ENCODE measurements at regions not wholly inside any gene's neighbourhood (a gene's known extent, or its start where the extent isn't known, plus 50 kb on each side); places are given as distances from the start of the nearest gene placed in this dataset.

DNA sequence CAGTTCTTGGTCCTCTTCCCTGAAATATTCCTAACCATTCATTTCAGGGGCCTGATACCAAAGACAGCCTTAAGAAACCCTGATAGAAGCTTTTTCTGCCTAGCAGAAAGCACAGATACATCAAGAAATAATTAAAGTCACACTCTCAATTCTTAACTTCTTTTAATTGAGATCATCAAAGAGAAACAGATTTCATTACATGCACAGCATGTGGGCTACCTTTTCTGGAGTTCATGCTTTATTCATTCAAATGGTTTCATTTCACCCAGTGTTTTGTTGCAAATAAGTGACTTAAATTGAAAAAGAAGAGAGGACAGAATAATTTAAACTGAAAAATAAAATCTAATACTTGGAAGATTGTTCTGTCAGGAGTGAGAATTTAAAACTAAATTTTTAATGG lies 192.6 kb upstream of the GGTLC1 start:
- no peak for DNase-seq
- H3K36me3 ChIP-seq: no peaks in the 10 kb centered on the region
- H3K27ac ChIP-seq: no peak overlapping the region
- H3K9me3 ChIP-seq: no peaks in the 10 kb centered on the region
- TF ChIP-seq, protein P1, sequence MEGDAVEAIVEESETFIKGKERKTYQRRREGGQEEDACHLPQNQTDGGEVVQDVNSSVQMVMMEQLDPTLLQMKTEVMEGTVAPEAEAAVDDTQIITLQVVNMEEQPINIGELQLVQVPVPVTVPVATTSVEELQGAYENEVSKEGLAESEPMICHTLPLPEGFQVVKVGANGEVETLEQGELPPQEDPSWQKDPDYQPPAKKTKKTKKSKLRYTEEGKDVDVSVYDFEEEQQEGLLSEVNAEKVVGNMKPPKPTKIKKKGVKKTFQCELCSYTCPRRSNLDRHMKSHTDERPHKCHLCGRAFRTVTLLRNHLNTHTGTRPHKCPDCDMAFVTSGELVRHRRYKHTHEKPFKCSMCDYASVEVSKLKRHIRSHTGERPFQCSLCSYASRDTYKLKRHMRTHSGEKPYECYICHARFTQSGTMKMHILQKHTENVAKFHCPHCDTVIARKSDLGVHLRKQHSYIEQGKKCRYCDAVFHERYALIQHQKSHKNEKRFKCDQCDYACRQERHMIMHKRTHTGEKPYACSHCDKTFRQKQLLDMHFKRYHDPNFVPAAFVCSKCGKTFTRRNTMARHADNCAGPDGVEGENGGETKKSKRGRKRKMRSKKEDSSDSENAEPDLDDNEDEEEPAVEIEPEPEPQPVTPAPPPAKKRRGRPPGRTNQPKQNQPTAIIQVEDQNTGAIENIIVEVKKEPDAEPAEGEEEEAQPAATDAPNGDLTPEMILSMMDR (IDR thresholded peaks at IDR 0.05): no peak
- TF ChIP-seq POLR2A (IDR thresholded peaks at IDR 0.05): no peak
- H3K4me1 ChIP-seq: no peaks in the 10 kb centered on the region
- H3K4me3 ChIP-seq: no peak overlapping the region
- H3K27me3 ChIP-seq: no peaks in the 10 kb centered on the region

GRCh38 chr20:24169256-24169655 lies 180.7 kb upstream of the GGTLC1 start:
- no peak overlapping the region for H3K4me3 ChIP-seq
- H3K27ac ChIP-seq: no peak overlapping the region
- H3K4me1 ChIP-seq: no peaks in the 10 kb centered on the region
- H3K27me3 ChIP-seq: no peaks in the 10 kb centered on the region
- TF ChIP-seq, protein P1 (IDR thresholded peaks at IDR 0.05): no peak
- TF ChIP-seq POLR2A (IDR thresholded peaks at IDR 0.05): no peak
- H3K9me3 ChIP-seq: no peaks in the 10 kb centered on the region
- H3K36me3 ChIP-seq: no peaks in the 10 kb centered on the region
- DNase-seq: no peak

GRCh38 chr20:24166412-24166811 lies 177.8 kb upstream of the GGTLC1 start:
- TF ChIP-seq POLR2A (IDR thresholded peaks at IDR 0.05): no peak
- no peaks in the 10 kb centered on the region for H3K36me3 ChIP-seq
- H3K4me1 ChIP-seq: no peaks in the 10 kb centered on the region
- DNase-seq: no peak
- no peaks in the 10 kb centered on the region for H3K27me3 ChIP-seq
- H3K4me3 ChIP-seq: no peak overlapping the region
- no peak overlapping the region for H3K27ac ChIP-seq
- no peaks in the 10 kb centered on the region for H3K9me3 ChIP-seq

DNA sequence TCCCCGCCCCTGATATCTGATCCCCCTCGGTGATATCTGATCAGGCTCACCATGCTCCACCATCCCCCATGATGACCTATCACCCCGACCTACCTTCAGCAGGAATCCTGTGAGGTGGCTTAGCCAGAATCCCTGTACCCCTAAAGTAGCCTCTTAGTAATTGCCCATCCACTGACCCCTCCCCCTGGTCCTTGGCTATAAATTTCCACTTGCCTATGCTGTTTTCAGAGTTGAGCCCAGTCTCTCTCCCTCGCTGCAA lies 177.5 kb upstream of the GGTLC1 start:
- DNase-seq: no peak
- Histone ChIP-seq H3K4me3 (no peak overlapping the region), H3K27ac (no peak overlapping the region), H3K4me1 (no peaks in the 10 kb centered on the region), H3K36me3 (no peaks in the 10 kb centered on the region), H3K27me3 (no peaks in the 10 kb centered on the region), H3K9me3 (no peaks in the 10 kb centered on the region)
- TF ChIP-seq, protein P1 (IDR thresholded peaks at IDR 0.05): no peak
- TF ChIP-seq POLR2A (IDR thresholded peaks at IDR 0.05): no peak

DNA sequence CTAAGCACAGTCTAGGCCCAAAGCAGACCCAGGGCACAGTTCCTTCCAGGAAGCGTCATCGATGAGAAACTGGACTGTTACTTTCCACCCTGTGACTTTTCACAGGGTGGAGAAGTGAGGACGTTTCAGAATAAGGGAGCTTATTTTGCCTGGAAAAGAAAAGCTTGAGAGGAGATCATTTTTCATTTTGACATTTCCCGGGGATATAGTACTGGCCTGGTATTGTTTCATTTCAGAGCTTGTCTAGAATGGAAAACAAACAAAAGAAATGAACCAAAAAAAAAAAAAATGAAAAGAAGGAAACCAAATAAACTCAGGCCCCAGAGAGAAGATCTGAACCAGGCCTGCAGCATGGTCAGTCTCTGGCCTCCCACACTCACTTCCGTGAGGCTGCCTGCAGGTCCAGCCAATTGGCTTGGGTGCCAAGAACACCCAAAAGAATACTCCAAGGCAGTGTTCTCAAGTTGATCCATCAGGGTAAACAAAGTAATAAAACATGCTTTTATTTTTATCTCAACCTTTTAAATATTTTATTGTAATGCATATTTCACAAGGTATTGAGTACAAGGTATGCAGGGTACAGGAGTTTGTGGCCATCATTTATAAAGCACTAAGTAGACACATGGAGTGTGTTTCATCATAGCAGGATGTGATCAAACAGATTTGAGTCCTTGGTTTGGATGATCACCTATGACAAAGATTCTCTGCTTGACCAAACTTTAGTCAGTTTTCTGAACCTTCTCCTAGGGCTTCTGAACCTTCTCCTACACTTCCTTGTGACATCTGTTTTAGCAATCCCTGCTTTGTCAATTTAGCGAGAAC lies 176.9 kb upstream of the GGTLC1 start:
- DNase-seq: no peak
- Histone ChIP-seq H3K27me3 (no peaks in the 10 kb centered on the region), H3K9me3 (no peaks in the 10 kb centered on the region), H3K4me3 (no peak overlapping the region), H3K27ac (no peak overlapping the region), H3K36me3 (no peaks in the 10 kb centered on the region), H3K4me1 (no peaks in the 10 kb centered on the region)
- TF ChIP-seq, protein P1 (IDR thresholded peaks at IDR 0.05): no peak
- TF ChIP-seq POLR2A (IDR thresholded peaks at IDR 0.05): no peak

DNA sequence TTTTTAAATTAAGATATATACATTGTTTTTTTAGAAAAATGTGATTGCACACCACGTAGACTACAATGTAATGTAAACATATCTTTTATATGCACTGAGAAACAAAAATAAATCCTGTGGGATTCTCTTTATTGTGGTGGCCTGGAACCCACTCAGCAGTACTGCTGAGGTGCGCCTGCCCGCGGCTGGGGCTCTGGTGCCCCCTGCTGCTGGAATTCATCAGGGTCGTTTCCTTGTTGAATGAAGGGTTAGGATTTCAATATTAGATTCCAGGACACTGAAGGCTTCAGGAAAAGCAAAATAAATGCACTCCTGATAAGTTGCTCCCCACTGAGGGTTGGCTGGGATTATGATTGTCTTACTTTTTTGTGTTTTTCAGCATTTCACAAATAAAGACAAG lies 175.8 kb upstream of the GGTLC1 start:
- Histone ChIP-seq H3K36me3 (no peaks in the 10 kb centered on the region), H3K27ac (no peak overlapping the region), H3K27me3 (no peaks in the 10 kb centered on the region), H3K4me3 (no peak overlapping the region), H3K9me3 (no peaks in the 10 kb centered on the region), H3K4me1 (no peaks in the 10 kb centered on the region)
- TF ChIP-seq, protein P1 (IDR thresholded peaks at IDR 0.05): peak in 1 of 6 experiments; percentile 14
- TF ChIP-seq POLR2A (IDR thresholded peaks at IDR 0.05): no peak
- no peak for DNase-seq

Measured in Peyer's patch (tissue), 4 donors.